OCI-LY7 (cell line): ENCODE measurements at regions not wholly inside any gene's neighbourhood (a gene's known extent, or its start where the extent isn't known, plus 50 kb on each side); places are given as distances from the start of the nearest gene placed in this dataset.

Experiments
- BruUV-seq: library from RNA; stranded (reverse); fragments of 400-500 nt; replicated peaks from 2 replicates; lab custom pipeline; 2021; lab: Mats Ljungman, UMichigan
- CTCF ChIA-PET: fragments of 300-600 bp; sonication (Branson Sonifier 250); formaldehyde crosslinking; loops from one replicate; lab custom pipeline; 2022; ENCODE audit warnings: antibody characterized with exemption; ENCODE audit not compliant: unreplicated experiment; lab: Charles Lee
- POLR2A ChIA-PET: fragments of 300-600 bp; sonication (Branson Sonifier 250); formaldehyde crosslinking; loops from one replicate; lab custom pipeline; 2022; ENCODE audit warnings: antibody characterized with exemption; lab: Charles Lee
- DNase-seq: peaks from one replicate; pipeline ENCODE4 v3.0.0-alpha.2; 2015; ENCODE audit warnings: low spot score
- H2AFZ ChIP-seq: fragments of 200-600 bp; sonication (generic), shearing (Covaris generic); 2 replicates; pipeline ENCODE4 v1.6.1; 2014; ENCODE audit warnings: mild to moderate bottlenecking, antibody characterized with exemption, low read length, moderate library complexity
- H3K27ac ChIP-seq: fragments of 200-600 bp; sonication (generic); 2 replicates; pipeline ENCODE4 v1.5.1; 2014; ENCODE audit warnings: mixed run types, low read depth, mild to moderate bottlenecking, moderate library complexity, low read length, inconsistent platforms; ENCODE audit not compliant: poor library complexity, severe bottlenecking
- H3K36me3 ChIP-seq: fragments of 200-600 bp; sonication (generic); 2 replicates; pipeline ENCODE4 v1.6.1; 2014; ENCODE audit warnings: mild to moderate bottlenecking, antibody characterized with exemption, low read length, moderate library complexity, mixed read lengths; ENCODE audit not compliant: insufficient read depth
- H3K4me1 ChIP-seq: fragments of 200-600 bp; sonication (generic); 2 replicates; pipeline ENCODE4 v1.5.1; 2014; ENCODE audit warnings: mild to moderate bottlenecking, low read length; ENCODE audit not compliant: insufficient read depth, poor library complexity, severe bottlenecking
- H3K4me2 ChIP-seq: fragments of 200-600 bp; sonication (generic); 2 replicates; pipeline ENCODE4 v1.6.1; 2014; ENCODE audit warnings: mild to moderate bottlenecking, low read length
- H3K4me3 ChIP-seq: fragments of 200-600 bp; sonication (generic); 2 replicates; pipeline ENCODE4 v1.5.1; 2014; ENCODE audit warnings: mild to moderate bottlenecking, low read depth, low read length; ENCODE audit not compliant: poor library complexity, severe bottlenecking
- H3K79me2 ChIP-seq: fragments of 200-600 bp; sonication (generic); 2 replicates; pipeline ENCODE4 v1.6.1; 2016; ENCODE audit warnings: low read depth, mild to moderate bottlenecking, low read length, moderate library complexity, mixed read lengths; ENCODE audit not compliant: insufficient read depth
- H3K9me2 ChIP-seq: fragments of 200-600 bp; sonication (generic); 2 replicates; pipeline ENCODE4 v1.6.1; 2016; ENCODE audit warnings: mild to moderate bottlenecking, low read length, mixed read lengths; ENCODE audit not compliant: insufficient read depth
- H3K9me3 ChIP-seq: fragments of 200-600 bp; sonication (generic); 2 replicates; pipeline ENCODE4 v1.6.1; 2014; ENCODE audit warnings: mild to moderate bottlenecking, mixed run types, low read length, mixed read lengths
- H4K20me1 ChIP-seq: fragments of 200-600 bp; sonication (generic); 2 replicates; pipeline ENCODE4 v1.6.1; 2014; ENCODE audit warnings: mild to moderate bottlenecking, antibody characterized with exemption, low read length, moderate library complexity, mixed read lengths; ENCODE audit not compliant: insufficient read depth
- EZH2phosphoT487 ChIP-seq: fragments of 200-600 bp; sonication (generic); IDR thresholded peaks from 2 replicates; pipeline ENCODE4 v1.6.1; 2018; ENCODE audit warnings: low read depth, borderline replicate concordance, mild to moderate bottlenecking, mixed run types, antibody characterized with exemption, low read length, moderate library complexity, mixed read lengths
- intact Hi-C: fragments of 100-400 bp; cut with micrococcal nuclease; formaldehyde crosslinking; loops from one replicate; pipeline ENCODE4 v1.10.0; 2022; ENCODE audit not compliant: unreplicated experiment
- TF ChIP-seq, protein P1 (sequence below): fragments of 200-600 bp; sonication (generic); conservative IDR thresholded peaks from 2 replicates; pipeline ENCODE4 v1.5.1; 2014; ENCODE audit warnings: mild to moderate bottlenecking, antibody characterized with exemption, low read length, moderate library complexity, mixed read lengths

DNA sequence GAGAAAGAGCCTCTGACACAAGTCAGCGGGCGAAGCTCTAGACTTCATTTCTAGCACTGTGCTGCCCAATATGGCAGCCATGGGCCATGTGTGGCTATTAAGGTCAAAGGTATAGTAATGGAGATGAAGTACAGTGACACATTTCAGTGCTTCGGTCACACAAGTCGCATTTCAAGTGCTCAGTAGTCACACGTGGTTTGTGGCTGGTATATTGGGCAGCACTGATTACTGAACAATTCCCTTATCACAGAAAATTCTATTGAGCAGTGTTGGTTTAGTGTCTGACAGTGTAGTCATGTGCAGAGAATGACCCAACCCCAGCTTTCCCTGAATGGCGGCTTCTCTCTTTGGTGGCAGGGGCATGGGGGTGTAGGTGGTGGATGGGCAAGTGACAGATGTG is 84.9 kb upstream of the SDK2 start:
- intact Hi-C loops: no loop called here
- H3K4me1 ChIP-seq: no peaks in the 10 kb centered on the region
- POLR2A ChIA-PET: interaction anchor here (0.7 kb wide), 1 partner anchor 125 kb away, joined by 3 read pairs; no protein-coding TSS in a partner anchor
- BruUV-seq: no TSS peak
- no peaks in the 10 kb centered on the region for H4K20me1 ChIP-seq
- DNase-seq: no peak
- no peak overlapping the region for H3K4me2 ChIP-seq
- no peaks in the 10 kb centered on the region for H3K79me2 ChIP-seq
- H3K4me3 ChIP-seq: no peak overlapping the region
- H3K9me2 ChIP-seq: no peaks in the 10 kb centered on the region
- H3K9me3 ChIP-seq: peaks cover 13% of the 10 kb centered on the region; the same call in 1 of the 2 replicates
- no peak overlapping the region for H2AFZ ChIP-seq
- CTCF ChIA-PET: no interaction called here
- TF ChIP-seq, protein P1, sequence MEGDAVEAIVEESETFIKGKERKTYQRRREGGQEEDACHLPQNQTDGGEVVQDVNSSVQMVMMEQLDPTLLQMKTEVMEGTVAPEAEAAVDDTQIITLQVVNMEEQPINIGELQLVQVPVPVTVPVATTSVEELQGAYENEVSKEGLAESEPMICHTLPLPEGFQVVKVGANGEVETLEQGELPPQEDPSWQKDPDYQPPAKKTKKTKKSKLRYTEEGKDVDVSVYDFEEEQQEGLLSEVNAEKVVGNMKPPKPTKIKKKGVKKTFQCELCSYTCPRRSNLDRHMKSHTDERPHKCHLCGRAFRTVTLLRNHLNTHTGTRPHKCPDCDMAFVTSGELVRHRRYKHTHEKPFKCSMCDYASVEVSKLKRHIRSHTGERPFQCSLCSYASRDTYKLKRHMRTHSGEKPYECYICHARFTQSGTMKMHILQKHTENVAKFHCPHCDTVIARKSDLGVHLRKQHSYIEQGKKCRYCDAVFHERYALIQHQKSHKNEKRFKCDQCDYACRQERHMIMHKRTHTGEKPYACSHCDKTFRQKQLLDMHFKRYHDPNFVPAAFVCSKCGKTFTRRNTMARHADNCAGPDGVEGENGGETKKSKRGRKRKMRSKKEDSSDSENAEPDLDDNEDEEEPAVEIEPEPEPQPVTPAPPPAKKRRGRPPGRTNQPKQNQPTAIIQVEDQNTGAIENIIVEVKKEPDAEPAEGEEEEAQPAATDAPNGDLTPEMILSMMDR: no peak
- TF ChIP-seq EZH2phosphoT487: no peak
- no peak overlapping the region for H3K27ac ChIP-seq
- H3K36me3 ChIP-seq: no peaks in the 10 kb centered on the region

DNA sequence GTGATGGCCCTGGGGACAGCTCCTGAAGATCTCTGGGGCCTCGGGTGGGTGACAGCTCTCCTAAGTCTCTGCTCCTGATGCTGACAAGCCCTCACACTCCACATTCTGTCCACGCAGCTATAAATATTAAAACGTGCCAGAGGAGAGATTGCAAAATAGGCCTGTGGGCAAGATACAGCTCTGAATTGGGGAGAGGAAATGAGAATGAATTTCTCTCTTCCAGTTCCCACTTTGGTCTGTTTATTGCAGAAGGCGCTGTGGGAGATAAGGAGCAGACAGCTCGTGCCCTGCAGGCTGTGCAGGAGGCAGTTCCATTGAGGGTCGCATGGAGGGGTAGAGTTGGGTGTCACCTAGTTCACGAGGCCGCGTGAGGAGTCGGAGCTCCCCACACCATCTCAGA is 87.5 kb upstream of the SDK2 start:
- CTCF ChIA-PET: no interaction called here
- DNase-seq: no peak
- Histone ChIP-seq H3K4me2 (no peak overlapping the region), H2AFZ (no peak overlapping the region), H3K4me3 (no peak overlapping the region), H3K4me1 (no peaks in the 10 kb centered on the region), H3K27ac (no peak overlapping the region), H3K79me2 (no peaks in the 10 kb centered on the region), H3K9me3 (peaks cover 13% of the 10 kb centered on the region; the same call in 1 of the 2 replicates), H3K36me3 (no peaks in the 10 kb centered on the region), H4K20me1 (no peaks in the 10 kb centered on the region), H3K9me2 (no peaks in the 10 kb centered on the region)
- POLR2A ChIA-PET: interaction anchor here (1.9 kb wide), 1 partner anchor 9 kb away, joined by 4 read pairs; no protein-coding TSS in a partner anchor
- intact Hi-C loops: no loop called here
- no TSS peak for BruUV-seq
- TF ChIP-seq, protein P1: no peak
- no peak for TF ChIP-seq EZH2phosphoT487

- no peak overlapping the region for H3K27ac ChIP-seq
- intact Hi-C loops: no loop called here
- no TSS peak for BruUV-seq
- H3K9me3 ChIP-seq: peaks cover 13% of the 10 kb centered on the region; the same call in 1 of the 2 replicates
- no peak overlapping the region for H3K4me2 ChIP-seq
- TF ChIP-seq, protein P1: no peak
- no peak for TF ChIP-seq EZH2phosphoT487
- ChIA-PET CTCF (no interaction called here), POLR2A (interaction anchor here (0.7 kb wide), 1 partner anchor 203 kb away, joined by 3 read pairs; no protein-coding TSS in a partner anchor)
- no peaks in the 10 kb centered on the region for H3K9me2 ChIP-seq
- no peak for DNase-seq
- H3K36me3 ChIP-seq: no peaks in the 10 kb centered on the region
- H3K4me1 ChIP-seq: no peaks in the 10 kb centered on the region
- H4K20me1 ChIP-seq: no peaks in the 10 kb centered on the region
- no peaks in the 10 kb centered on the region for H3K79me2 ChIP-seq
- H3K4me3 ChIP-seq: no peak overlapping the region
- no peak overlapping the region for H2AFZ ChIP-seq
These were observed 89.3 kb upstream of the SDK2 start for GRCh38 chr17:73733517-73733916.
